ENCODE measurements at regions not wholly inside any gene's neighbourhood (a gene's known extent, or its start where the extent isn't known, plus 50 kb on each side); places are given as distances from the start of the nearest gene placed in this dataset.

DNA sequence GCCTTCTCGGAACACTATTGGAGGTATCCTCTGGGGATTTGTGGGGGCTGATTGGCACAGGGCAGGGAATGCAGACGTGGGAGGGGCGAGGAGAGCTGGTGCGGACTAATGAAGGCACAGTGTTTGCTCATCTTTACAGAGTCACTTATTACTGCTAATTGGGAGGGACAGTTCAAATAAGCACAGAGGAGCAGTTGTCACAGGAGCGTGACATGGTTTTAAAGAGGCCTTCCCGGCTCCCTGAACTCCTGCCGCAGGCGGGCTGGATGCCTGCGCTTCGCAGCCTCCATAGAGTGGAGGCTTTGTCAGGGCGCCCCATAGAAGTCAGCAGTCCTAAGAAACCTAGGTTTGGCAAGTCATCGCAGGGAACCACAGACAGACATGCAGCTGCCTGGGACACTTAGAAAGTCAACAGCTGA is 149.6 kb downstream of the LINC00237 start:
- WGBS, 2 donors, result 29 to 34% methylated on average over 12 of the region's 12 CpGs

DNA sequence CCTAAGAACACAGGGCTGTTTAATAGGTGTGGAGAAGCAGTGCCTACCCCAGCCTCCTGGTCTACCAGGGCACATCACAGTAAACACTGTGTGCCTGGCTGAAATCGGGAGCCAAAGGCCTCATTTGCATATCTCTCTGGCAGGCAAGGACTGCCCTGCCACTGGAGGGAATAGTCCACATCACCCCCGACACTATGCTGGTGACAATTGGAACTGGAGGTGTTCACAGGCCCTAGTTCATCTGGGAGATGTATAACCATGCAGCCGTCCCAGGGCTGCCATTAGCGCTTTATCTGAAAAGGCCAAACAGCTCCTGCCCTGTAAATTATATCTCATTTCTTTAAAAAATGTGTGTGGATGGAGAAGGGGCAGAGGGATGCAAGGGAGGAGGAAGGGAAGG is 150.3 kb downstream of the LINC00237 start:
- peaks cover 0 to 4% of the 10 kb centered on the region in 2 donors for H3K27me3 ChIP-seq (ENCODE audit: control insufficient read depth in 1 of 2, insufficient read depth in 2 of 2, low read length in 1 of 2)
- no peaks in the 10 kb centered on the region for H3K36me3 ChIP-seq (ENCODE audit: control insufficient read depth in 1 of 2, insufficient read depth in 2 of 2, low read length in 1 of 2)
- no peak for DNase-seq
- H3K4me1 ChIP-seq (ENCODE audit: control insufficient read depth in 1 of 2, insufficient read depth in 2 of 2, low read length in 2 of 2), result no peaks in the 10 kb centered on the region
- no peak overlapping the region for H3K4me3 ChIP-seq (ENCODE audit: low read length in 2 of 2)
- WGBS, 2 donors, result 53 to 58% methylated on average over 4 of the region's 4 CpGs
- H3K27ac ChIP-seq (ENCODE audit: low read depth in 1 of 2, low read length in 2 of 2), result no peak overlapping the region
- ATAC-seq (ENCODE audit: low FRiP score), result no peak
- peaks cover 2% of the 10 kb centered on the region for H3K9me3 ChIP-seq (ENCODE audit: control insufficient read depth, low read length)
- intact Hi-C loops (cut with DNase I), result no loop called here

More for the DNA sequence above, 149.6 kb downstream of the LINC00237 start:
- no peak for DNase-seq
- intact Hi-C loops (cut with DNase I), result no loop called here
- H3K27me3 ChIP-seq (ENCODE audit: control insufficient read depth in 1 of 2, insufficient read depth in 2 of 2, low read length in 1 of 2), result peaks cover 0 to 2% of the 10 kb centered on the region in 2 donors
- no peak overlapping the region for H3K4me3 ChIP-seq (ENCODE audit: low read length in 2 of 2)
- no peaks in the 10 kb centered on the region for H3K4me1 ChIP-seq (ENCODE audit: control insufficient read depth in 1 of 2, insufficient read depth in 2 of 2, low read length in 2 of 2)
- H3K27ac ChIP-seq (ENCODE audit: low read depth in 1 of 2, low read length in 2 of 2), result no peak overlapping the region
- H3K36me3 ChIP-seq (ENCODE audit: control insufficient read depth in 1 of 2, insufficient read depth in 2 of 2, low read length in 1 of 2), result no peaks in the 10 kb centered on the region
- ATAC-seq (ENCODE audit: low FRiP score), result no peak
- no peaks in the 10 kb centered on the region for H3K9me3 ChIP-seq (ENCODE audit: control insufficient read depth, low read length)

DNA sequence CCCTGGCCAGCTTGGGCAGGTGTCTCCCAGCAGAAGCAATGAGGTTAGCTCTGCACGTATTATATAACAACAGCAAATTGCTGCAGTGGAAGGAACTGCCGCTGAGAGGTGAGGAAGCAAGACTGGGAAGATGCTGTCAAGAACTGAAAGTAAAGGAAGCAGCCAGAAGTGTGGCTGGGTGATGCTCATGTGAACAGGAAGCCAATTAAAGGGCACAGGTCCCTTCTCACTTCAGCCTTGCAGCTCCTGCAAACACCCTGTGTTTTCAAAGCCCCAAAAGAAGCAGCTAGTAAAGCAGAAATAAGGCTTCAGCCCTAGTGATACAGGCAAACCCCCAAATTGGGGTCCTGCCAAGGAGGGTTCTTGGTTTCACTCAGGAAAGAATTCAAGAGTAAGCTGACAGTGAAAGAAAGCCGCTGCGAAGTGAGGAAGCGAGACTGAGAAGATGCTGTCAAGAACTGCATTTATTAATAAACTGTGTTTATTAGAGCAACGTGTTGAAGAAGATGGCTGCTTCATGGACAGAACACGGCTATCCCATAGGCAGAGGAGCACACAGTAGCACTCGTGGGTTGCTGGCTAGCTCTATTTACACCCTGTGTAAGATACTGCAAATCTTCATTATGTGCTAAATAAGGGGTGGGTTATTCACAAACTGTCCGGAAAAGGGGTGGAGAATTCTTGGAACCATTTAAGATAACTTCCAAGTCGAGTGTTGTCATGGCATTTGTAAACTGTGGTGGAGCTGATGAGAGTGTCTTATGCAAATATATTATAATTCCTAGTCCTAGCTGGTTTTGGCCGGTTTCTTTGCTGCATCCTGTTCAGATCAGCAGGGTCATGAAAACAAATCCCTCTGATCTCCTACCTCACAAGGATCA is 152.2 kb downstream of the LINC00237 start:
- DNase-seq (no peak), ATAC-seq (ENCODE audit: low FRiP score) (no peak)
- WGBS, 2 donors, result 62 to 70% methylated on average over 11 of the region's 11 CpGs
- H3K27ac ChIP-seq (ENCODE audit: low read depth in 1 of 2, low read length in 2 of 2), result no peak overlapping the region
- intact Hi-C loops (cut with DNase I), result no loop called here
- peaks cover 5% of the 10 kb centered on the region for H3K9me3 ChIP-seq (ENCODE audit: control insufficient read depth, low read length)
- no peak overlapping the region for H3K4me3 ChIP-seq (ENCODE audit: low read length in 2 of 2)
- no peaks in the 10 kb centered on the region for H3K36me3 ChIP-seq (ENCODE audit: control insufficient read depth in 1 of 2, insufficient read depth in 2 of 2, low read length in 1 of 2)
- H3K4me1 ChIP-seq (ENCODE audit: control insufficient read depth in 1 of 2, insufficient read depth in 2 of 2, low read length in 2 of 2), result no peaks in the 10 kb centered on the region
- H3K27me3 ChIP-seq (ENCODE audit: control insufficient read depth in 1 of 2, insufficient read depth in 2 of 2, low read length in 1 of 2), result peaks cover 0 to 4% of the 10 kb centered on the region in 2 donors

DNA sequence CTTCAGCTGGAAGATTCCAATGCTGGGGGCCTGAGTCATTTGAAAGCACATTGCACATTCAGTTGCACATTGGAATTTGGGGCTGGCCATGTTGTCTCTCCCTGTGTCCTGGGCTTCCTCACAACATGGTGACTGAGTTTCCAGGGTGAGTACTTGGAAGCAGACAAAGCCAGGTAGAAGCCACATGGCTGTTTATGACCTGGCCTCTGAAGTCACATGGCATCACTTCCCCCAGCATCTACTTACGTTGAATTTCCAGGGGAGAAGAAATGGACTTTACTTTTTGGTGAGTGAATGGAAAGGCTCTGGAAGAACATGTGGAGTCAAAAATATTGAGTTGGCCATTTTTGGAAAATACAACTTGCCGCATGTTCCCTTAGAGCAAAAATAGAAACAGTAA is 155.5 kb downstream of the LINC00237 start:
- DNase-seq (no peak), ATAC-seq (ENCODE audit: low FRiP score) (no peak)
- H3K9me3 ChIP-seq (ENCODE audit: control insufficient read depth, low read length), result peaks cover 5% of the 10 kb centered on the region
- 75 to 85% methylated on average over 2 of the region's 2 CpGs for WGBS, 2 donors
- H3K4me1 ChIP-seq (ENCODE audit: control insufficient read depth in 1 of 2, insufficient read depth in 2 of 2, low read length in 2 of 2), result no peaks in the 10 kb centered on the region
- H3K4me3 ChIP-seq (ENCODE audit: low read length in 2 of 2), result no peak overlapping the region
- no peaks in the 10 kb centered on the region for H3K36me3 ChIP-seq (ENCODE audit: control insufficient read depth in 1 of 2, insufficient read depth in 2 of 2, low read length in 1 of 2)
- H3K27me3 ChIP-seq (ENCODE audit: control insufficient read depth in 1 of 2, insufficient read depth in 2 of 2, low read length in 1 of 2), result peaks cover 0 to 2% of the 10 kb centered on the region in 2 donors
- no peak overlapping the region for H3K27ac ChIP-seq (ENCODE audit: low read depth in 1 of 2, low read length in 2 of 2)
- intact Hi-C loops (cut with DNase I), result no loop called here

DNA sequence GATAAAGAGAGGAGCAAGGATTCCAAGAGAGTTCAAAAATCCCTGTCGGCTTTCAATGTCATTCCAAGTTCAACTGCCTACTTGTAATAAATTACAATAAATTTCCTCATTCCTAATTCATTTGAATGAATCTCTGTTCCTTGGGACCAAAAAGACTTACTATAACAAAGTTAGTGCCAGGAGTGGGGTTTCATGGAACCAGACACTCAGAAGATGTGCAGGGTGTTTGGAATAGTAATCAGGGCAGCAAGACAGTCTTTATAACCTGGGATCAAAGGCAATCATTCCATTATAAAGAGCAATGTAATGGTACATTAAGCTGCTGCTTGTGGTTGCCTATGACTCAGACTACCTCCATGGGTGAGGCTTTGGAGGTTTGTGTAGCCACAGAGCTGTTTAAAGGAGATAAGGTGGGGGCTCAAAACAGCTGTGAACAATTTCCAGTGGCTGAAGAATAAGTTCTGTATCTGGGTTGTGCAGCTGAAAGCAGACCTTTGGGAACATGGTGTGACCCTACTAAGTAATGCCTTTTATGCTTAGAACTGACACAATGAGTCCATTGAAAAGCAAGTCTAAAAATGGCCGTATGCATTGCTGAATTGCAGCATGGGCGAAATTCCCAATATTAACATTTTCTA is 159.9 kb downstream of the LINC00237 start:
- no peak for ATAC-seq (ENCODE audit: low FRiP score)
- WGBS, 2 donors, result 73 to 74% methylated on average over 3 of the region's 3 CpGs
- peaks cover 0 to 2% of the 10 kb centered on the region in 2 donors for H3K27me3 ChIP-seq (ENCODE audit: control insufficient read depth in 1 of 2, insufficient read depth in 2 of 2, low read length in 1 of 2)

DNA sequence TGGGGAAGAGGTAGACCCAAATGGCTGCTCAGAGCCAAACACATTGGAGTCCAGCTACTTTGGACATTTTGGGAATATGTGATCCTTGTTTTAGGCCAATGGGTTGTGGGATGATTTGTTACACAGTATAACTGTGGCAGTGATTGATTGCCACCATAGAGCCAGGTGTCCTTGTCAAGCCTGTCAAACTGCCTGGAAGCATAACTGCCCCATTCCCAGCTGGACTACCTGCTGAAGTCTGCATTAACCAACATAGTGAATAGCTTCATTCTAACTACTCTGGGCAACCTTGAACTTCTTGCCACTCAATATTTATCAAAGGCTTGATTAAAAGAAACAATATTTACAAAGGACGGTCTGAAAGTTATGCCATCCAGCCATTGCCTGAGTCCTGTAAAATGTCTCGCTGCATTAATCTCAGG is 164.7 kb downstream of the LINC00237 start:
- intact Hi-C loops (cut with DNase I), result no loop called here
- H3K9me3 ChIP-seq (ENCODE audit: control insufficient read depth, low read length), result no peaks in the 10 kb centered on the region
- no peak overlapping the region for H3K4me3 ChIP-seq (ENCODE audit: low read length in 2 of 2)
- H3K4me1 ChIP-seq (ENCODE audit: control insufficient read depth in 1 of 2, insufficient read depth in 2 of 2, low read length in 2 of 2), result no peaks in the 10 kb centered on the region
- H3K27me3 ChIP-seq (ENCODE audit: control insufficient read depth in 1 of 2, insufficient read depth in 2 of 2, low read length in 1 of 2), result no peaks in the 10 kb centered on the region
- DNase-seq, result no peak
- WGBS, 2 donors, result 77 to 82% methylated on average over 2 of the region's 2 CpGs
- no peak for ATAC-seq (ENCODE audit: low FRiP score)
- H3K36me3 ChIP-seq (ENCODE audit: control insufficient read depth in 1 of 2, insufficient read depth in 2 of 2, low read length in 1 of 2), result no peaks in the 10 kb centered on the region
- H3K27ac ChIP-seq (ENCODE audit: low read depth in 1 of 2, low read length in 2 of 2), result no peak overlapping the region

More for the DNA sequence above, 159.9 kb downstream of the LINC00237 start:
- no peak for DNase-seq
- Histone ChIP-seq H3K4me1 (ENCODE audit: control insufficient read depth in 1 of 2, insufficient read depth in 2 of 2, low read length in 2 of 2) (no peaks in the 10 kb centered on the region), H3K9me3 (ENCODE audit: control insufficient read depth, low read length) (peaks cover 4% of the 10 kb centered on the region), H3K36me3 (ENCODE audit: control insufficient read depth in 1 of 2, insufficient read depth in 2 of 2, low read length in 1 of 2) (no peaks in the 10 kb centered on the region), H3K4me3 (ENCODE audit: low read length in 2 of 2) (no peak overlapping the region), H3K27ac (ENCODE audit: low read depth in 1 of 2, low read length in 2 of 2) (no peak overlapping the region)
- intact Hi-C loops (cut with DNase I), result no loop called here

DNA sequence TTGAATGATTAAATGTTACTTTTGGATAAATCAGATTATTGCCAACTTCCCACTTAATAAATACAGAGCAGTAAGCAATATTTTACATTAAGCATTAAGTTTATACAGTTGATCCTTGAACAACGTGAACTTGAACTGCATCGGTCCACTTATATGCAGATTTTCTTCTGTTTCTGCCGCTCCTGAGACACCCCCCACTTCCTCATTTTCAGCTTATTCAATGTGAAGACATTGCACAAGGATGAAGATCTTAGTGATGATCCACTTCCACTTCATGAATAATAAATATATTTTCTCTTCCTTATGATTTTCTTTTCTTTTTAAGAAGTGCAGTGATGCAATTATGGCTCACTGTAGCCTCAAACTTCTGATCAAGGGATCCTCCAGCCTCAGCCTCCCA is 167.2 kb downstream of the LINC00237 start:
- H3K27ac ChIP-seq (ENCODE audit: low read depth in 1 of 2, low read length in 2 of 2), result no peak overlapping the region
- no peaks in the 10 kb centered on the region for H3K27me3 ChIP-seq (ENCODE audit: control insufficient read depth in 1 of 2, insufficient read depth in 2 of 2, low read length in 1 of 2)
- DNase-seq (no peak), ATAC-seq (ENCODE audit: low FRiP score) (no peak)
- H3K36me3 ChIP-seq (ENCODE audit: control insufficient read depth in 1 of 2, insufficient read depth in 2 of 2, low read length in 1 of 2), result no peaks in the 10 kb centered on the region
- no peak overlapping the region for H3K4me3 ChIP-seq (ENCODE audit: low read length in 2 of 2)
- intact Hi-C loops (cut with DNase I), result no loop called here
- H3K4me1 ChIP-seq (ENCODE audit: control insufficient read depth in 1 of 2, insufficient read depth in 2 of 2, low read length in 2 of 2), result no peaks in the 10 kb centered on the region
- no peaks in the 10 kb centered on the region for H3K9me3 ChIP-seq (ENCODE audit: control insufficient read depth, low read length)
- WGBS, 2 donors, result 86 to 90% methylated on average over 3 of the region's 3 CpGs

DNA sequence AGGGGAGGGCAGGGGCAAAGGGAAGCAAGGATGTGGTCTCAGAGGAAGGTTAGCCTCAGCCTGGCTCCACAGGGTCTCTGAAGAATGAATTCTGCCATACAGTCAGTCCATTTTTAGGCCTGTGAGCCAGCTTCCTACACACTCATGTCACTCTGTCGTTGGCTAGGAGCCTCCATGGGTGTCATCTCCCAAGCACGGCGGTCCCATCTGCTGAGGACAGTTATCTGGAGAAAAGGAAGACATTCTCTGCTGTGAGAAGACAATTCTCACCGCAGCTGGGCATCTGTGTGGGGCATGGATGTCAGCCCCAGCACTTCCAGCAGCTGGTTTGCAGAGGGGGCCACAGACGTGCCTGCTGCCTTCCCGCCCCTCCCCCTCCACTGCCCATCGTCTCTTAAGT is 167.6 kb downstream of the LINC00237 start:
- 69% methylated on average over 7 of the region's 7 CpGs for WGBS, 2 donors
- H3K4me3 ChIP-seq (ENCODE audit: low read length in 2 of 2), result no peak overlapping the region
- ATAC-seq (ENCODE audit: low FRiP score) (no peak), DNase-seq (no peak)
- H3K4me1 ChIP-seq (ENCODE audit: control insufficient read depth in 1 of 2, insufficient read depth in 2 of 2, low read length in 2 of 2), result no peaks in the 10 kb centered on the region
- no peaks in the 10 kb centered on the region for H3K9me3 ChIP-seq (ENCODE audit: control insufficient read depth, low read length)
- no peaks in the 10 kb centered on the region for H3K36me3 ChIP-seq (ENCODE audit: control insufficient read depth in 1 of 2, insufficient read depth in 2 of 2, low read length in 1 of 2)
- no peak overlapping the region for H3K27ac ChIP-seq (ENCODE audit: low read depth in 1 of 2, low read length in 2 of 2)
- intact Hi-C loops (cut with DNase I), result no loop called here
- H3K27me3 ChIP-seq (ENCODE audit: control insufficient read depth in 1 of 2, insufficient read depth in 2 of 2, low read length in 1 of 2), result no peaks in the 10 kb centered on the region

DNA sequence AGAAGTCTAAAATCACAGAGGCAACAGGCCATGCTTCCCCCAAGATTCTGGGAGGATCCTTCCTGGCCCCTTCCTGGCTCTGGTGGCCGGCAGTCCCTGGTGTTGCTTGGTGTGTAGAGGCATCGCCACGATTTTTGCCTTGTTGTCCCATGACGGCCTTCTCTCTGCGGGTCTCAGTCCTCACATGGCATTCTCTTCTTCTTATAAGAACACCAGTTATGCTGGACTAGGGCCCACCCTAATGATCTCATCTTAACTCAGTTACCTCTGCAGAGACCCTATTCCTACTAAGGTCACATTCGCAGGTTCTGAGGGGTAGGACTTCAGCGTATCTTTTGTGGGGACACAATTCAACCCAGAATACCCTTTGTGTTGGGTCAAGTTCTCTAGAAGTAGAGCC is 168.0 kb downstream of the LINC00237 start:
- H3K27ac ChIP-seq (ENCODE audit: low read depth in 1 of 2, low read length in 2 of 2), result no peak overlapping the region
- 92 to 94% methylated on average over 7 of the region's 7 CpGs for WGBS, 2 donors
- no peaks in the 10 kb centered on the region for H3K9me3 ChIP-seq (ENCODE audit: control insufficient read depth, low read length)
- no peaks in the 10 kb centered on the region for H3K36me3 ChIP-seq (ENCODE audit: control insufficient read depth in 1 of 2, insufficient read depth in 2 of 2, low read length in 1 of 2)
- no peaks in the 10 kb centered on the region for H3K4me1 ChIP-seq (ENCODE audit: control insufficient read depth in 1 of 2, insufficient read depth in 2 of 2, low read length in 2 of 2)
- intact Hi-C loops (cut with DNase I), result no loop called here
- ATAC-seq (ENCODE audit: low FRiP score) (no peak), DNase-seq (no peak)
- no peaks in the 10 kb centered on the region for H3K27me3 ChIP-seq (ENCODE audit: control insufficient read depth in 1 of 2, insufficient read depth in 2 of 2, low read length in 1 of 2)
- no peak overlapping the region for H3K4me3 ChIP-seq (ENCODE audit: low read length in 2 of 2)
